ENCODE measurements at regions not wholly inside any gene's neighbourhood (a gene's known extent, or its start where the extent isn't known, plus 50 kb on each side); places are given as distances from the start of the nearest gene placed in this dataset.

GRCh38 chr11:38795027-38795426 is 2197.0 kb upstream of the RAG2 start:
- CTCF ChIA-PET, result no interaction called here
- no TSS peak for BruUV-seq (replicated peaks)
- intact Hi-C loops (cut with micrococcal nuclease), result loop anchor here (10.0 kb wide), 1 partner anchor 1850 kb away; no protein-coding TSS in a partner anchor

GRCh38 chr11:38791346-38791961 is 2193.4 kb upstream of the RAG2 start:
- no peak overlapping the region for H3K27ac ChIP-seq (ENCODE audit: low read depth, low read length)
- no peak overlapping the region for H3K9ac ChIP-seq (ENCODE audit: low read length)
- peak; percentile 8 for DNase-seq (ENCODE audit: low read depth, low spot score)
- no peaks in the 10 kb centered on the region for H3K9me2 ChIP-seq (ENCODE audit: insufficient read depth)
- no TSS peak for BruUV-seq (replicated peaks)
- H4K20me1 ChIP-seq (ENCODE audit: insufficient read depth), result no peaks in the 10 kb centered on the region
- H3K9me3 ChIP-seq (ENCODE audit: control insufficient read depth in 1 of 2, insufficient read depth in 1 of 2, low read depth in 1 of 2, low read length in 2 of 2), result peaks cover 0 to 10% of the 10 kb centered on the region in 2 experiments; a peak in 2 of 4 replicates
- no peak overlapping the region for H2AFZ ChIP-seq (ENCODE audit: low read depth, low read length, poor library complexity, severe bottlenecking)
- H3K36me3 ChIP-seq (ENCODE audit: control insufficient read depth in 1 of 2, insufficient read depth in 2 of 2, low read length in 2 of 2), result no peaks in the 10 kb centered on the region
- CTCF ChIA-PET, result no interaction called here
- no peaks in the 10 kb centered on the region for H3K27me3 ChIP-seq (ENCODE audit: insufficient read depth, low read length)
- H3K4me3 ChIP-seq (replicated peaks in 1 of 2; ENCODE audit: low read depth in 1 of 2, low read length in 2 of 2), result no peak overlapping the region
- no peak for ATAC-seq
- H3K4me1 ChIP-seq (ENCODE audit: control insufficient read depth in 1 of 2, insufficient read depth in 2 of 2, low read length in 2 of 2), result no peaks in the 10 kb centered on the region
- H3K4me2 ChIP-seq (ENCODE audit: low read length), result no peak overlapping the region
- intact Hi-C loops (cut with micrococcal nuclease), result loop anchor here (2.0 to 10.0 kb wide), 3 partner anchors 844 to 1847 kb away; no protein-coding TSS in a partner anchor
- POLR2A ChIA-PET, result no interaction called here
- H3K79me2 ChIP-seq (ENCODE audit: insufficient read depth, low read length), result no peaks in the 10 kb centered on the region
- RAD21 ChIA-PET (ENCODE audit: low non-redundant PET in 1 of 2, low total read pairs in 2 of 2, uncharacterized antibody in 2 of 2, unreplicated experiment in 2 of 2), result no interaction called here
- TF ChIP-seq EZH2phosphoT487 (IDR thresholded peaks at IDR 0.05; ENCODE audit: borderline replicate concordance) (no peak), CTCF (IDR thresholded peaks at IDR 0.05 in 2 of 3, conservative IDR thresholded peaks at IDR 0.05 in 1 of 3; ENCODE audit: borderline replicate concordance in 1 of 3, insufficient read depth in 1 of 3, low read depth in 2 of 3, low read length in 2 of 3) (peak; percentile 6 to 69 (median 49); a peak in 4 of 6 replicates), TCF7L2 (IDR thresholded peaks at IDR 0.05; ENCODE audit: borderline replicate concordance, extremely low read depth, insufficient read depth, insufficient read length) (no peak), RAD21 (IDR thresholded peaks at IDR 0.05; ENCODE audit: low read depth) (peak; percentile 38; the same call in 1 of the 2 replicates), JUND (IDR thresholded peaks at IDR 0.05) (no peak), EZH2 (IDR thresholded peaks at IDR 0.05) (no peak), MAX (IDR thresholded peaks at IDR 0.05) (no peak), POLR2AphosphoS5 (IDR thresholded peaks at IDR 0.05; ENCODE audit: low read depth, low read length) (no peak)

More at GRCh38 chr11:38795027-38795426, 2197.0 kb upstream of the RAG2 start:
- H4K20me1 ChIP-seq (ENCODE audit: insufficient read depth), result no peaks in the 10 kb centered on the region
- no peak overlapping the region for H2AFZ ChIP-seq (ENCODE audit: low read depth, low read length, poor library complexity, severe bottlenecking)
- ATAC-seq, result no peak
- H3K9me3 ChIP-seq (ENCODE audit: control insufficient read depth in 1 of 2, insufficient read depth in 1 of 2, low read depth in 1 of 2, low read length in 2 of 2), result peaks cover 0 to 2% of the 10 kb centered on the region in 2 experiments; a peak in 1 of 4 replicates
- H3K9ac ChIP-seq (ENCODE audit: low read length), result no peak overlapping the region
- no peak for DNase-seq (ENCODE audit: low read depth, low spot score)
- ChIA-PET RAD21 (ENCODE audit: low non-redundant PET in 1 of 2, low total read pairs in 2 of 2, uncharacterized antibody in 2 of 2, unreplicated experiment in 2 of 2) (no interaction called here), POLR2A (no interaction called here)
- H3K4me1 ChIP-seq (ENCODE audit: control insufficient read depth in 1 of 2, insufficient read depth in 2 of 2, low read length in 2 of 2), result no peaks in the 10 kb centered on the region
- no peaks in the 10 kb centered on the region for H3K79me2 ChIP-seq (ENCODE audit: insufficient read depth, low read length)
- H3K36me3 ChIP-seq (ENCODE audit: control insufficient read depth in 1 of 2, insufficient read depth in 2 of 2, low read length in 2 of 2), result no peaks in the 10 kb centered on the region
- H3K9me2 ChIP-seq (ENCODE audit: insufficient read depth), result no peaks in the 10 kb centered on the region
- no peaks in the 10 kb centered on the region for H3K27me3 ChIP-seq (ENCODE audit: insufficient read depth, low read length)
- no peak overlapping the region for H3K4me3 ChIP-seq (replicated peaks in 1 of 2; ENCODE audit: low read depth in 1 of 2, low read length in 2 of 2)
- no peak overlapping the region for H3K27ac ChIP-seq (ENCODE audit: low read depth, low read length)
- no peak for TF ChIP-seq RAD21 (IDR thresholded peaks at IDR 0.05; ENCODE audit: low read depth)
- TF ChIP-seq SIN3A (IDR thresholded peaks at IDR 0.05; ENCODE audit: low read depth), result no peak
- TF ChIP-seq ATF3 (IDR thresholded peaks at IDR 0.05), result no peak
- no peak overlapping the region for H3K4me2 ChIP-seq (ENCODE audit: low read length)
